ENCODE measurements at regions not wholly inside any gene's neighbourhood (a gene's known extent, or its start where the extent isn't known, plus 50 kb on each side); places are given as distances from the start of the nearest gene placed in this dataset.

DNA sequence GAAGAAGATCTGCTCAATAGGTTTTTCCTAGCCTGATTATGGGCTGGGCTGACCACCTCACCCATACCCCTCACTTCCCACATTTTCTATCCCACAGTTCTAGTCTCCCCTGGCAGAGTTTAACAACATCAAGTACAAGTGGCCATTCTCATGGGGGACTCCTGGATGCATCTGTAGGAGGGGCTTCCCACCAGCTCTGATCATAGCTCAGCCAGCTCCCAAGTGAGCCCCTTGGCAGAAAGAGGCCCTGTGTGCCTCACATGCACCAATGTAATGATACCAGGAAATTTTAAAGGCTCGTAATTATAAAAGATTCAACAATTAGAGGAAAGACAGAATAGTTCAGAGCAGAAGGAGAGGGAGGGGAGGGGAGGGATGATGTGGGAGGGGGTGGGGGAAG, 144.2 kb upstream of the SYT13 start:
- no peak overlapping the region for H3K9ac ChIP-seq (ENCODE audit: low read depth, low read length)
- H3K4me3 ChIP-seq (ENCODE audit: insufficient read depth, low read depth, low read length): no peak overlapping the region
- H2BK5ac ChIP-seq (ENCODE audit: low read depth, low read length, poor library complexity, severe bottlenecking): no peak overlapping the region
- no peaks in the 10 kb centered on the region for H3K79me1 ChIP-seq (ENCODE audit: low read depth in 1 of 2, low read length in 2 of 2)
- H3K56ac ChIP-seq (ENCODE audit: extremely low read depth, insufficient read depth, low read length): no peak overlapping the region
- no peak for ATAC-seq (ENCODE audit: low read depth)
- no peak overlapping the region for H3K23ac ChIP-seq (ENCODE audit: low read depth, low read length)
- no CpG with 5 or more reads among the region's 1 CpG for whole genome bisulfite sequencing, 2 experiments (ENCODE audit: extremely low coverage in 2 of 2, insufficient read length in 1 of 2)
- no peak overlapping the region for H2AFZ ChIP-seq (replicated peaks; ENCODE audit: low read length, poor library complexity)
- H4K8ac ChIP-seq (ENCODE audit: low read depth in 2 of 2, low read length in 2 of 2): no peak overlapping the region
- H4K91ac ChIP-seq (ENCODE audit: insufficient read depth, low read depth, low read length): no peak overlapping the region
- H3K4ac ChIP-seq (ENCODE audit: low read depth, low read length): no peak overlapping the region
- no peak overlapping the region for H2BK15ac ChIP-seq (ENCODE audit: low read depth, low read length)
- no peak overlapping the region for H2BK20ac ChIP-seq (ENCODE audit: low read depth, low read length)
- ChIA-PET POLR2A (ENCODE audit: unreplicated experiment) (no interaction called here), CTCF (no interaction called here)
- BruUV-seq (replicated peaks): no TSS peak
- no peaks in the 10 kb centered on the region for H3K9me1 ChIP-seq (ENCODE audit: insufficient read depth, low read length)
- no peak overlapping the region for H2BK120ac ChIP-seq (ENCODE audit: low read depth, low read length)
- no peak overlapping the region for H3K14ac ChIP-seq (replicated peaks; ENCODE audit: low read depth, low read length)
- intact Hi-C loops (cut with micrococcal nuclease) (no loop called here), in situ Hi-C loops (cut with MboI; ENCODE audit: low sequenced_read_pairs) (no loop called here), dilution Hi-C loops (cut with HindIII; ENCODE audit: low sequenced_read_pairs, unreplicated experiment) (no loop called here)
- H2AK5ac ChIP-seq (ENCODE audit: low read depth, low read length): no peak overlapping the region
- H3K27me3 ChIP-seq (ENCODE audit: control insufficient read depth, insufficient read depth, low read length): peaks cover 14% of the 10 kb centered on the region
- no peak for TF ChIP-seq RFX5 (IDR thresholded peaks at IDR 0.05; ENCODE audit: low read depth, low read length)
- TF ChIP-seq, protein P1, sequence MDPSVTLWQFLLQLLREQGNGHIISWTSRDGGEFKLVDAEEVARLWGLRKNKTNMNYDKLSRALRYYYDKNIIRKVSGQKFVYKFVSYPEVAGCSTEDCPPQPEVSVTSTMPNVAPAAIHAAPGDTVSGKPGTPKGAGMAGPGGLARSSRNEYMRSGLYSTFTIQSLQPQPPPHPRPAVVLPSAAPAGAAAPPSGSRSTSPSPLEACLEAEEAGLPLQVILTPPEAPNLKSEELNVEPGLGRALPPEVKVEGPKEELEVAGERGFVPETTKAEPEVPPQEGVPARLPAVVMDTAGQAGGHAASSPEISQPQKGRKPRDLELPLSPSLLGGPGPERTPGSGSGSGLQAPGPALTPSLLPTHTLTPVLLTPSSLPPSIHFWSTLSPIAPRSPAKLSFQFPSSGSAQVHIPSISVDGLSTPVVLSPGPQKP (IDR thresholded peaks at IDR 0.05; ENCODE audit: borderline replicate concordance, low read depth, low read length): no peak
- no peak for TF ChIP-seq CEBPB (IDR thresholded peaks at IDR 0.05; ENCODE audit: low read depth, low read length)
- TF ChIP-seq SMC3 (IDR thresholded peaks at IDR 0.05; ENCODE audit: low read depth, low read length): no peak
- TF ChIP-seq MAFK (IDR thresholded peaks at IDR 0.05; ENCODE audit: low read depth, low read length): no peak
- TF ChIP-seq CHD1 (IDR thresholded peaks at IDR 0.05; ENCODE audit: low read depth, low read length): no peak
- TF ChIP-seq BHLHE40 (IDR thresholded peaks at IDR 0.05; ENCODE audit: low read depth, low read length): no peak
- TF ChIP-seq, protein P2, sequence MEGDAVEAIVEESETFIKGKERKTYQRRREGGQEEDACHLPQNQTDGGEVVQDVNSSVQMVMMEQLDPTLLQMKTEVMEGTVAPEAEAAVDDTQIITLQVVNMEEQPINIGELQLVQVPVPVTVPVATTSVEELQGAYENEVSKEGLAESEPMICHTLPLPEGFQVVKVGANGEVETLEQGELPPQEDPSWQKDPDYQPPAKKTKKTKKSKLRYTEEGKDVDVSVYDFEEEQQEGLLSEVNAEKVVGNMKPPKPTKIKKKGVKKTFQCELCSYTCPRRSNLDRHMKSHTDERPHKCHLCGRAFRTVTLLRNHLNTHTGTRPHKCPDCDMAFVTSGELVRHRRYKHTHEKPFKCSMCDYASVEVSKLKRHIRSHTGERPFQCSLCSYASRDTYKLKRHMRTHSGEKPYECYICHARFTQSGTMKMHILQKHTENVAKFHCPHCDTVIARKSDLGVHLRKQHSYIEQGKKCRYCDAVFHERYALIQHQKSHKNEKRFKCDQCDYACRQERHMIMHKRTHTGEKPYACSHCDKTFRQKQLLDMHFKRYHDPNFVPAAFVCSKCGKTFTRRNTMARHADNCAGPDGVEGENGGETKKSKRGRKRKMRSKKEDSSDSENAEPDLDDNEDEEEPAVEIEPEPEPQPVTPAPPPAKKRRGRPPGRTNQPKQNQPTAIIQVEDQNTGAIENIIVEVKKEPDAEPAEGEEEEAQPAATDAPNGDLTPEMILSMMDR (conservative IDR thresholded peaks at IDR 0.05; ENCODE audit: low read depth, low read length): no peak
- no peak overlapping the region for H3K4me2 ChIP-seq (ENCODE audit: low read depth, low read length)
- no peak overlapping the region for H2AK9ac ChIP-seq (replicated peaks; ENCODE audit: low read depth, low read length, poor library complexity)
- no peaks in the 10 kb centered on the region for H3K9me3 ChIP-seq (ENCODE audit: control insufficient read depth, insufficient read depth, low read length)
- no peak overlapping the region for H4K5ac ChIP-seq (ENCODE audit: low read depth, low read length)
- H4K20me1 ChIP-seq (ENCODE audit: insufficient read depth, low read length): no peaks in the 10 kb centered on the region
- H3K27ac ChIP-seq (ENCODE audit: insufficient read depth, low read length): no peak overlapping the region
- DNase-seq: no peak
- H3K4me1 ChIP-seq (ENCODE audit: control insufficient read depth, insufficient read depth, low read length): no peaks in the 10 kb centered on the region
- H3K36me3 ChIP-seq (ENCODE audit: control insufficient read depth, insufficient read depth, low read length): no peaks in the 10 kb centered on the region
- H3K18ac ChIP-seq (ENCODE audit: low read depth, low read length): no peak overlapping the region

All from IMR-90 (cell line).